DOHH2 (cell line): ENCODE measurements at regions not wholly inside any gene's neighbourhood (a gene's known extent, or its start where the extent isn't known, plus 50 kb on each side); places are given as distances from the start of the nearest gene placed in this dataset.

Experiments used
- EZH2phosphoT487 ChIP-seq: fragments of 200-600 bp; sonication (generic); IDR thresholded peaks from 2 replicates; pipeline ENCODE4 v1.6.1; 2017; ENCODE audit warnings: borderline replicate concordance, mild to moderate bottlenecking, antibody characterized with exemption, low read length, moderate library complexity, mixed read lengths
- TF ChIP-seq, protein P1 (sequence below): fragments of 200-600 bp; sonication (generic); IDR thresholded peaks from one replicate; pipeline ENCODE4 v1.5.1; 2014; ENCODE audit warnings: antibody characterized with exemption, mild to moderate bottlenecking, low read depth, low read length; ENCODE audit not compliant: poor library complexity, severe bottlenecking

DNA sequence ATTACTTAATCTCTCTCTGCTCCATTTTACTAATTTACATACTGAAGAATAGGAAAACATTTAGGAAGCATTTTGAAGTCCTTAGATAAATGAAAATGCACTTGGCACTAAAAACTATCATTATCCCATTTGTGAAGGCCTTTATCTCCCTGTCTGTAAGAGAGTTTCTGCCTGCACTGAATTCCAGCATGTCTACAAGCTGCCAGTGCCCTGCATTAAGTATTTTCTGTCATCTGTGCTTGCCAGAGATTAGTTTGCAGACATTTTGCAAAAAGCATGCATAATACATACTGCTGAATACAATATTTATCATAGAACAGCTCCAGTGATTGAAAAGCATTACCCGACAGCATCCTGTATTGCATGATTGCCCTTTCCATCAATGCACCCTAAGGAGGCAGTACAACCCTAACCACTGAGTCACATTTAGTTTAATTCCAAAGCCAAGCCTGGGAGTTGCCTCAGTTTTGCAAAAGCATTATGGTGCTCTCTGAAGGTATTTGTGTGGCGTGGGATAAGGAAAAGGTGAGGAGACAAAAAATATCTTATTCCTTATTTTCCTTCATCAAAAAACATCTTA lies 280.2 kb upstream of the TOM1L1 start:
- TF ChIP-seq, protein P1, sequence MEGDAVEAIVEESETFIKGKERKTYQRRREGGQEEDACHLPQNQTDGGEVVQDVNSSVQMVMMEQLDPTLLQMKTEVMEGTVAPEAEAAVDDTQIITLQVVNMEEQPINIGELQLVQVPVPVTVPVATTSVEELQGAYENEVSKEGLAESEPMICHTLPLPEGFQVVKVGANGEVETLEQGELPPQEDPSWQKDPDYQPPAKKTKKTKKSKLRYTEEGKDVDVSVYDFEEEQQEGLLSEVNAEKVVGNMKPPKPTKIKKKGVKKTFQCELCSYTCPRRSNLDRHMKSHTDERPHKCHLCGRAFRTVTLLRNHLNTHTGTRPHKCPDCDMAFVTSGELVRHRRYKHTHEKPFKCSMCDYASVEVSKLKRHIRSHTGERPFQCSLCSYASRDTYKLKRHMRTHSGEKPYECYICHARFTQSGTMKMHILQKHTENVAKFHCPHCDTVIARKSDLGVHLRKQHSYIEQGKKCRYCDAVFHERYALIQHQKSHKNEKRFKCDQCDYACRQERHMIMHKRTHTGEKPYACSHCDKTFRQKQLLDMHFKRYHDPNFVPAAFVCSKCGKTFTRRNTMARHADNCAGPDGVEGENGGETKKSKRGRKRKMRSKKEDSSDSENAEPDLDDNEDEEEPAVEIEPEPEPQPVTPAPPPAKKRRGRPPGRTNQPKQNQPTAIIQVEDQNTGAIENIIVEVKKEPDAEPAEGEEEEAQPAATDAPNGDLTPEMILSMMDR = no peak
- no peak for TF ChIP-seq EZH2phosphoT487
